ENCODE measurements at regions not wholly inside any gene's neighbourhood (a gene's known extent, or its start where the extent isn't known, plus 50 kb on each side); places are given as distances from the start of the nearest gene placed in this dataset.

DNA sequence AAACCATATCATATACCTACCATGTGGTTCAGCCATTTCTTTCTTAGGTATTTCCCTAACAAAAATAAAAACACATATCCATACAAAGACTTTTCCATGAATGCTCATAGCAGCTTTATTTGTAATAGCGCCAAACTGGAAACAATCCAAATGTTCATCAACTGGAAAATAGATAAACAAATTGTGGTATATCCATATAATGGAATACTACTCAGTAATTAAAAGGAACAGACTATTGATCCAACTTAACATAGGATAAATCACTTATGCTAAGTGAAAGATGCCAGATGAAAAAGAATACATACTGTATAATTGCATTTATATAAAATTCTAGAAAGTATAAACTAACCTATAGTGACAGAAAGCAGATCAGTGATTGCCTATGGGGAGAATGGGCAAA, 323.3 kb downstream of the BUD13 start:
- Histone ChIP-seq H3K9me3 (replicated peaks in 1 of 3) (no peaks in the 10 kb centered on the region), H3K27me3 (no peaks in the 10 kb centered on the region), H3K4me3 (no peak overlapping the region), H3K4me1 (replicated peaks in 1 of 2) (no peaks in the 10 kb centered on the region), H3K36me3 (replicated peaks in 1 of 2) (no peaks in the 10 kb centered on the region), H3K27ac (no peak overlapping the region)
- WGBS, 4 donors: 75 to 91% (median 84%) methylated on average over 1 of the region's 1 CpG
- intact Hi-C loops (cut with DNase I): no loop called here
- no peak for TF ChIP-seq CTCF (IDR thresholded peaks at IDR 0.05)
- TF ChIP-seq POLR2A (IDR thresholded peaks at IDR 0.05): no peak
- DNase-seq: no peak

- intact Hi-C loops (cut with DNase I): no loop called here
- Histone ChIP-seq H3K27ac (no peak overlapping the region), H3K9me3 (replicated peaks in 1 of 3) (no peaks in the 10 kb centered on the region), H3K4me3 (no peak overlapping the region), H3K27me3 (no peaks in the 10 kb centered on the region), H3K4me1 (replicated peaks in 1 of 2) (no peaks in the 10 kb centered on the region), H3K36me3 (replicated peaks in 1 of 2) (no peaks in the 10 kb centered on the region)
- TF ChIP-seq POLR2A (IDR thresholded peaks at IDR 0.05): no peak
- no peak for TF ChIP-seq CTCF (IDR thresholded peaks at IDR 0.05)
- WGBS, 4 donors: 56 to 63% (median 62%) methylated on average over 5 of the region's 5 CpGs
- DNase-seq: no peak
These were observed 326.5 kb downstream of the BUD13 start for GRCh38 chr11:116446048-116446941.

- intact Hi-C loops (cut with DNase I): no loop called here
- 68 to 76% (median 74%) methylated on average over 6 of the region's 6 CpGs for WGBS, 4 donors
- TF ChIP-seq POLR2A (IDR thresholded peaks at IDR 0.05) (no peak), CTCF (IDR thresholded peaks at IDR 0.05) (no peak)
- Histone ChIP-seq H3K27ac (no peak overlapping the region), H3K36me3 (replicated peaks in 1 of 2) (no peaks in the 10 kb centered on the region), H3K27me3 (no peaks in the 10 kb centered on the region), H3K4me3 (no peak overlapping the region), H3K9me3 (replicated peaks in 1 of 3) (no peaks in the 10 kb centered on the region), H3K4me1 (replicated peaks in 1 of 2) (no peaks in the 10 kb centered on the region)
- no peak for DNase-seq
These were observed 327.4 kb downstream of the BUD13 start for GRCh38 chr11:116445108-116446047.

DNA sequence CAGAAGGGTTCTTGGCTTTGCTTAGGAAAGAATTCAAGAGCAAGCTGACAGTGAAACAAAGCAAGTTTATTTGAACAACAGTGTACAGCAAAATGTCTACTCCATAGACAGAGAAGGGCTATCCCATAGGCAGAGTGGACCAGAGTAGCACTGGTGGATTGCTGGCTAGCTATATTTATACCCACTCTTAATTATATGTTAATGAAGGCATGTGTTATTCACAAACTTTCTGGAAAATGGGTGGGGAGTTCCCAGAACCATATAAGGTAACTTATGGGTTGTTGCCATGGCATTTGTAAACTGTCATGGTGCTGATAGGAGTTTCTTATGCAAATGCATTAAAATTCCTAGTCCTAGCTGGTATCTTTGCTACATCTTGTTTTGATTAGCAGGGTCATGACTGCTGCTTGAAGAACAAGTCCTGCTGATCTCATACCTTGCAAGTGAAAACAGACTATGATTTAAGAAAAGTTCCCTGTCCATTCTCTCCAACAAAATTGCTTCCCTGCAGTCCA, 330.5 kb downstream of the BUD13 start:
- Histone ChIP-seq H3K9me3 (replicated peaks in 1 of 3) (no peaks in the 10 kb centered on the region), H3K4me1 (replicated peaks in 1 of 2) (no peaks in the 10 kb centered on the region), H3K27me3 (no peaks in the 10 kb centered on the region), H3K4me3 (no peak overlapping the region), H3K36me3 (replicated peaks in 1 of 2) (no peaks in the 10 kb centered on the region), H3K27ac (no peak overlapping the region)
- TF ChIP-seq POLR2A (IDR thresholded peaks at IDR 0.05) (no peak), CTCF (IDR thresholded peaks at IDR 0.05) (no peak)
- intact Hi-C loops (cut with DNase I): no loop called here
- no peak for DNase-seq
